SK-N-SH (cell line): ENCODE measurements at regions not wholly inside any gene's neighbourhood (a gene's known extent, or its start where the extent isn't known, plus 50 kb on each side); places are given as distances from the start of the nearest gene placed in this dataset.

Experiments used
- EZH2phosphoT487 ChIP-seq: fragments of 200-600 bp; sonication (generic); IDR thresholded peaks from 2 replicates; pipeline ENCODE4 v1.6.1; 2017; ENCODE audit warnings: low read depth, mixed run types, mild to moderate bottlenecking, antibody characterized with exemption, moderate library complexity, borderline replicate concordance
- FOXM1 ChIP-seq: IDR thresholded peaks from 2 replicates; pipeline ENCODE4 v1.4.0; 2012; ENCODE audit warnings: low read depth, mild to moderate bottlenecking
- POLR2AphosphoS5 ChIP-seq: IDR thresholded peaks from 2 replicates; pipeline ENCODE4 v1.6.1; 2012; ENCODE audit warnings: low read depth, low read length
- REST ChIP-seq: IDR thresholded peaks from 2 replicates; pipeline ENCODE4 v1.6.1; 2012; ENCODE audit warnings: mild to moderate bottlenecking, low read depth, low read length, moderate library complexity
- SMC3 ChIP-seq: IDR thresholded peaks from 2 replicates; pipeline ENCODE4 v1.6.1; 2012; ENCODE audit warnings: low read depth, low read length, improper control_type of control experiment
- YY1 ChIP-seq: IDR thresholded peaks from 2 replicates; pipeline ENCODE4 v1.4.0; 2012; ENCODE audit warnings: low read depth, mild to moderate bottlenecking
- TF ChIP-seq, protein P1 (sequence below): IDR thresholded peaks from 2 replicates; pipeline ENCODE4; 2012

- TF ChIP-seq REST (no peak), YY1 (no peak), FOXM1 (no peak), POLR2AphosphoS5 (no peak), EZH2phosphoT487 (no peak), SMC3 (no peak)
- TF ChIP-seq, protein P1, sequence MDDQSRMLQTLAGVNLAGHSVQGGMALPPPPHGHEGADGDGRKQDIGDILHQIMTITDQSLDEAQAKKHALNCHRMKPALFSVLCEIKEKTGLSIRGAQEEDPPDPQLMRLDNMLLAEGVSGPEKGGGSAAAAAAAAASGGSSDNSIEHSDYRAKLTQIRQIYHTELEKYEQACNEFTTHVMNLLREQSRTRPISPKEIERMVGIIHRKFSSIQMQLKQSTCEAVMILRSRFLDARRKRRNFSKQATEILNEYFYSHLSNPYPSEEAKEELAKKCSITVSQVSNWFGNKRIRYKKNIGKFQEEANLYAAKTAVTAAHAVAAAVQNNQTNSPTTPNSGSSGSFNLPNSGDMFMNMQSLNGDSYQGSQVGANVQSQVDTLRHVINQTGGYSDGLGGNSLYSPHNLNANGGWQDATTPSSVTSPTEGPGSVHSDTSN, result no peak
Measured at GRCh38 chr1:29821605-29822004, 585.3 kb downstream of the PTPRU start.
